ENCODE measurements at regions not wholly inside any gene's neighbourhood (a gene's known extent, or its start where the extent isn't known, plus 50 kb on each side); places are given as distances from the start of the nearest gene placed in this dataset.

DNA sequence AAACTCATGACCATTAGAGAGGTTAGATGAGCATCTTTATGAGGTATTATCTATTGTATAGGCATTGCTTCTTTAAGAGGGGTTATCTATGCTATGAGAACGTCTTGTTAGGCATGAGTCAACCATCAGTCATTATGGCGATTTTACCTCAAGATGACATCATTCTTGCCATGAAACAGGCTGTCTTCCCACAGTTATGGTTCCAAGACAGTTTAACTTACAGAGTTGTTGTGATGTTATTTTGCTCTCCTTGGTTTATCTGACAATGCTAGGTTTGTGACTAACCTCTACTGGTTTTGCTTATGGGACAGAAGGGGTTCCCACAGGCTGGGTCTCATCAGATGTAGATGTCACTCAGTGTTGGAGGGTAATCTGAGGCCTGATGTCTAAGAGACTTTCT lies 1864.7 kb upstream of the ACO1 start:
- TF ChIP-seq, protein P1, sequence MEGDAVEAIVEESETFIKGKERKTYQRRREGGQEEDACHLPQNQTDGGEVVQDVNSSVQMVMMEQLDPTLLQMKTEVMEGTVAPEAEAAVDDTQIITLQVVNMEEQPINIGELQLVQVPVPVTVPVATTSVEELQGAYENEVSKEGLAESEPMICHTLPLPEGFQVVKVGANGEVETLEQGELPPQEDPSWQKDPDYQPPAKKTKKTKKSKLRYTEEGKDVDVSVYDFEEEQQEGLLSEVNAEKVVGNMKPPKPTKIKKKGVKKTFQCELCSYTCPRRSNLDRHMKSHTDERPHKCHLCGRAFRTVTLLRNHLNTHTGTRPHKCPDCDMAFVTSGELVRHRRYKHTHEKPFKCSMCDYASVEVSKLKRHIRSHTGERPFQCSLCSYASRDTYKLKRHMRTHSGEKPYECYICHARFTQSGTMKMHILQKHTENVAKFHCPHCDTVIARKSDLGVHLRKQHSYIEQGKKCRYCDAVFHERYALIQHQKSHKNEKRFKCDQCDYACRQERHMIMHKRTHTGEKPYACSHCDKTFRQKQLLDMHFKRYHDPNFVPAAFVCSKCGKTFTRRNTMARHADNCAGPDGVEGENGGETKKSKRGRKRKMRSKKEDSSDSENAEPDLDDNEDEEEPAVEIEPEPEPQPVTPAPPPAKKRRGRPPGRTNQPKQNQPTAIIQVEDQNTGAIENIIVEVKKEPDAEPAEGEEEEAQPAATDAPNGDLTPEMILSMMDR (IDR thresholded peaks at IDR 0.05) = no peak
- TF ChIP-seq POLR2A (IDR thresholded peaks at IDR 0.05) = no peak

Data from right lobe of liver (tissue), 4 donors.